ENCODE measurements at regions not wholly inside any gene's neighbourhood (a gene's known extent, or its start where the extent isn't known, plus 50 kb on each side); places are given as distances from the start of the nearest gene placed in this dataset.
"Not testable (repeated sequence)": the region's sequence is repeated elsewhere in the genome, so short reads cannot be mapped to it uniquely, and the experiment has no call there.

DNA sequence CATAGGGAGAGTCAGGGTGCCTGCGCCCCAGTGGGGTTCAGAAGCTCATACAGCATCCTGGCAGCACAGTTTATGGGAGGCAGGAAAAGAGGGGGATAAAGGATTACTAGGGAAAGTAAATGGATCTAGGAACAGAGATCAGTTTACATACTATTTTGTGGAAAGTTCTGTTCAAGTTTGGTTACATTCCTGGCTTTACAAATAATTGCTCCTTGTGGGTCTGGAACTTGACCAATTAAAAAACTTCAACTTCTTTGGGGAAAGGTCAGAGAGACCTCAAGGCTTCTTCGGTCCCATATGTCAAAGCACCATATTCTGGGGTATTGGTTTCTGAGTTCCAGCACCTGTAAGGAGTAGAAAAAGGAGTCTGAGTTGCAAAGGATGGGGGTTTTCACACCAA is 64.1 kb downstream of the ZDHHC19 start:
- no peak for DNase-seq

DNA sequence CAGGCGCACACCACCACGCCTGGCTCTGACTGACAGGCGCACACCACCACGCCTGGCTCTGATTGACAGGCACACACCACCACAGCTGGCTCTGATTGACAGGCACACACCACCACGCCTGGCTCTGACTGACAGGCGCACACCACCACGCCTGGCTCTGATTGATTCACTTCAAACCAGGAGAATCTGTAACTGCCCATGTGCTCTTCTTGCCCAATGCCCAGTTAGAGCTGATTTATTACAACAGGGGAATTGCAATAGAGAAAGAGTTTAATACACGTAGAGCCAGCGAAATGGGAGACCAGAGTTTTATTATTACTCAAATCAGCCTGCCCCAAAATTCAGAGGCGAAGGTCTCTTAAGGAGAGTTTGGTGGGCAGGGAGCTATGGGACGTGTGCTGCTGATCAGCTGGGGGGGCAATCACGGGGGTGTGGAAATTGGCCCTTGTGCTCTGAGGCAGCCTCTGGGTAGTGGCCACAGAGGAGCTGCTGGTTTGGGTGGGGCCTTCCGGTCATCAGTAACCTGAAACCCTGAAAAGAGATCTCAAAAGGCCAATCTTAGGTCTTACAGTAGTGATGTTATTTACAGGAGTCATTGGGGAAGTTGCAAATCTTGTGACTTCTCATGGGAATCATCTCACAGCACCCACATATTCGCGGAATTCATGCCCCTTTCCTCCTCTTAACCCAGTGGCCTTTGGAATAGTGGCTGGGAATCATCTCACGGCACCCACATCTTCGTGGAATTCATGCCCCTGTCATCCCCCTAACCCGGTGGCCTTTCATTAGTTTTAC is 63.8 kb upstream of the TFRC start:
- DNase-seq = peak; percentile 78 to 96

DNA sequence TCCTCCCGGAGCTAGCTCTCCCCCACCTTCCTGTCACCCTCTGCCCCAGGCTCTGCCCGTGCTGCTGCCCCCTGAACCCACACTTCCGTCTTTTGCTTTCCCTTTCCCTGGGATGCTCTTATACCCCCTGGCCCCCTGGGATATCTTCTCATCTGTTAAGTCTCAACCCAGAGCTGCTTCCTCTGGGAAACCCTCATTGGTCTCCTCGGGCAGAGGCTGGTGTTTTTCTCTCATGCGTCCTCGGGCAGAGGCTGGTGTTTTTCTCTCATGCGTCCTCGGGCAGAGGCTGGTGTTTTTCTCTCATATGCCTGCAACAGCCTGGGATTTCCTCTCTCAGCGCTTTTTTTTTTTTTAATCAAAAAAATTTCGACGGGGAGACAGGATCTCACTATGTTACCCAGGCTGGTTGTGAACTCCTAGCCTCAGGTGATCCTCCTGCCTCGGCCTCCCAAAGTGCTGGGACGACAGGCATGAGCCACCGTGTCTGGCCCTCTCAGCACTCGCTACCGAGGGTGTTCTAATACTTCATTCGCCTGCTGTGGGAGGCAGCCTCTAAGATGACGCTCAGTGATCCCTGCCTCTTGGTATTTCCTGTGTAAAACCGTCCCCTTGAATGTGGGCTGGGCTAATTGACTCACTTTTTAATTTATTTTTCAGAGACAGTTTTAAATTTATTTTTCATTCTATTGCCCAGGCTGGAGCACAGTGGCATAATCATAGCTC is 62.7 kb upstream of the TFRC start:
- no peak for DNase-seq

DNA sequence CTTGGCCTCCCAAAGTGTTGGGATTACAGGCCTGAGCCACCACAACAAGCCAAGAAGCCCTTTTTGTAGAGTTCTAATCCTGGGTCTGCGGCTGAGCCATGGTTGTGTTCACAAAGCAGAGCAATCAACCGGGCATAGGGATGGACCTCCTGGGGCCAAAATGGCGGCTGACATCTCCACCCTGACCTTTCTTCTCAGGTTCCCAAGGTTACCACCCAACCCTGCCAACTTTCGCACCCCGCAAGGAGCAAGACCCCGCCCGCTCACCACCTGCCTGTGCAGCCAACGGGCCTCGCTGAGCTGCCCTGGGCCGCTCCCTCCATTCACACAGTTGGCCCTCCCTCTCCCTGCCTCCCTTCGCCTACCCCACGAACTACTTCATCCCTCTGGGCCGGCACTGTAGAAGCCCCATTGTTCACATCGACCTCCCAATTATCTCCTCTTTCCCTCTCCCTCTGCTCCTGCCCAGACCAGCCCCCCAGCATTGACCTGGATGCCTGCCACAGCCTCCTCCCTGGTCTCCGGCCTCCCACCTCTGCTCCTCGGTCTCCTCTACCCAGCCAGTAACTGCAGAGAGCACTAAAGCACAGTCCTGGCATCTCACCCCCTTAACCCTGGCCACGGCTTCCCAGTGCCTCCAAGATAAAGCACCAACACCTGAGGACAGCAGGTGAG is 62.0 kb upstream of the TFRC start:
- DNase-seq = no peak

DNA sequence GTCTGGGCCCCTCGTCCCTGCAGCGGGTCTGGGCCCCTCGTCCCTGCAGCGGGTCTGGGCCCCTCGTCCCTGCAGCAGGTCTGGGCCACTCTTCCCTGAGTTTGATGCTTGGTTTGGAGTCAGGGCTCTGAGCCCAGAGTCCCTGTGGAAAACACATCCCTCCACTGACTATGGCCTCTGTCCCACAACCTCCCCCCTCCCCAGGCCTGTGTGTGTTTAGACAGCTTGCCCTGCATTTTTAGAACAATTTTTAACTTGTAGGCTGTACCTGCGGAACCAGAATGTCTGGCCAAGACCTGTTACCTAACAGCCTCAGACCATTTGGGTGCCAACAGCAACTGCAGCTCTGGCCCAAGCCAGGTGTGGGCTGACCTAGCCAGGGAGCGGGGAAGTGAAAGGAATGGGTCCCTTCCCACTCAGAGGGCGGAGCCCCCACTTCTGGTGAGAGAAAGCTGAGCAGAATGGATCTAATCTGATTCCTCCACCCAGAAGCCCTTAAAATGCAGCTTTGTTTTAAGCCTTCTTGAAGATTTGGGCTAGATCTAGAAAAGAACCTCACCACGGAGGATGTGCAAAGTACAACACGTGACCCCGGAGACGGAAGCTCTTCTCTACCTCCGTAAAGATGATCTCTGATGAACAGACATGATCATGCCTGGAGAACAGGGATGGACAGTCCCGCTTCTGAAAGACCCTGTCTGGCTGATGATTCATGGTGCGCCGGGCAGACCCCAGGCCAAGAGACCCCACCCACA is 60.5 kb upstream of the TFRC start:
- DNase-seq = no peak

DNA sequence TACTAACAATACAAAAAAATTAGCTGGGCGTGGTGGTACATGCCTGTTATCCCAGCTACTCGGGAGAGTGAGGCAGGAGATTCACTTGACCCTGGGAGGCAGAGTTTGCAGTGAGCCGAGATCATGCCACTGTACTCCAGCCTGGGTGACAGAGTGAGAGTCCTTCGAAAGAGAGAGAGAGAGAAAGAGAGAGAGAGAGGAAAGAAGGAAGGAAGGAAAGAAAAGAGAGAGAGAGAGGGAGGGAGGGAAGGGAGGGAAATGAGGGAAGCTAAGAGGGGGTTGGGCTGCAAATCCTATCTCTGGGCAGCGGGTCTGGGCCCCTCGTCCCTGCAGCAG is 59.9 kb upstream of the TFRC start:
- no peak for DNase-seq

DNA sequence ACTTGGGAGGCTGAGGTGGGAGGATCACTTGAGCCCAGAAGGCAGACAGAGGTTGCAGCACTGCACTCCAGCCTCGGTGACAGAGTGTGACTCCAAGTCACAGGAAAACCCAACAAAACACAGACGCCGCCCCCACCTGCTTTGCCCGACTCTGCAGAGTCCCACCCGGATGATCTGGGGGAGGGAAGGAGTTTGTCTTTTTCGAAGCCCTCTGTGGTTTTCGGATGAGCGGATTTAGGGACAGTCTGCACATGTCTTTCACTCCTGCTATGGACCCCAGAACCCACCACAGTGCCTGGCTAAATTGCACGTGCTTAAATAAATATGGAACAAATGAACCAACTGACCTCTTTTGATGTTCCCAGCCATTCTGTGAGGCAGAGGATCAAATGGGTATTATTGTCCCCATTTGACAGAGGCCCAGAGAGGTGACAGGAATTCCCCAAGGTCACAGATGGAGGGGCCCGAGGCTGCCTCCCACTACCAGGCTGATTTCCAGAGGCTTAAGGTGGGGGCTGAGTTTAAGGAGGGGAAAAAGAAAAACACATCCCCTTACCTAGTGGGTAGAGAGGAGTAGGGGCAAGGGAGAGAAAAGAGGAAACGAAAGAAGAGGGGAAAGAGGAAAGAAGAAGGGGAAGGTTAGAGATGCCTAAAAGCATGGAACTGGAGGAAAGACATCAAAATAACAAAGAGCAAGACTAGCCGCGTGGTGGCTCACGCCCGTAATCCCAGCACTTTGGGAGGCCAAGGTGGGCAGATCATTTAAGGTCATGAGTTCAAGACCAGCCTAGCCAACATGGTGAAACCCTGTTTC is 59.4 kb upstream of the TFRC start:
- peak; percentile 38 to 68 for DNase-seq

DNA sequence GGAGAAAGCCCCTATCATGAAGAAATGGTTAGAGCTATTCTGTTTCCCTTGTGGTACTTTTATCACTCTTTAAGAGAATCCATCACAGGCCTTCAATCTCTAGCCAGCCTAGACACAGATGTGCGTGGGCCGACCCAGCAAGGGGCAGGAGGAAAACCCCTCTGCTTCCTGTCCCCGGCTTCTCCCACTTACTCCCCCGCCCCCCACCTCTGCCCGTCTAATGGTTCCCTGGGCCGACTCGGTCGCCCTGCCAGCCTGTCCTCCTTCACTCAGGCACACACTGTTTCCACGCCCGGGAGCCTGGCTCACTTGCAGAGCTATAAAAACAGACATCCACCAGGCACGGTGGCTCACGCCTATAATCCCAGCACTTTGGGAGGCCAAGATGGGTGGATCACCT is 58.3 kb upstream of the TFRC start:
- DNase-seq = no peak

DNA sequence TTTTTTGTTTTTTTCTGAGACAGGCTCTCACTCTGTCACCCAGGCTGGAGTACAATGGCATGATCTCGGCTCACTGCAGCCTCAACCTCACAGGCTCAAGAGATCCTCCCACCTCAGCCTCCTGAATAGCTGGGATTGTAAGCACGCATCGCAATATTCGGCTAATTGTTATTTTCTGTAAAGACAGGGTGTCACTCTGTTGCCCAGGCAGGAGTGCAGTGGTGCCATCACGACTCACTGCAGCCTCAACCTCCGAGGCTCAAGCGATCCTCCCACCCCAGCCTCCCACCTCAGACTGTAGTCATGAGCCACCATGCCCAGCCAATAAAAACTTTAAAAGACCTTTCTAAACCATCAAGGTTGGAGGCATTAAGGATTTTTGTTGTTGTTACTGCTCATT is 57.4 kb upstream of the TFRC start:
- no peak for DNase-seq

DNA sequence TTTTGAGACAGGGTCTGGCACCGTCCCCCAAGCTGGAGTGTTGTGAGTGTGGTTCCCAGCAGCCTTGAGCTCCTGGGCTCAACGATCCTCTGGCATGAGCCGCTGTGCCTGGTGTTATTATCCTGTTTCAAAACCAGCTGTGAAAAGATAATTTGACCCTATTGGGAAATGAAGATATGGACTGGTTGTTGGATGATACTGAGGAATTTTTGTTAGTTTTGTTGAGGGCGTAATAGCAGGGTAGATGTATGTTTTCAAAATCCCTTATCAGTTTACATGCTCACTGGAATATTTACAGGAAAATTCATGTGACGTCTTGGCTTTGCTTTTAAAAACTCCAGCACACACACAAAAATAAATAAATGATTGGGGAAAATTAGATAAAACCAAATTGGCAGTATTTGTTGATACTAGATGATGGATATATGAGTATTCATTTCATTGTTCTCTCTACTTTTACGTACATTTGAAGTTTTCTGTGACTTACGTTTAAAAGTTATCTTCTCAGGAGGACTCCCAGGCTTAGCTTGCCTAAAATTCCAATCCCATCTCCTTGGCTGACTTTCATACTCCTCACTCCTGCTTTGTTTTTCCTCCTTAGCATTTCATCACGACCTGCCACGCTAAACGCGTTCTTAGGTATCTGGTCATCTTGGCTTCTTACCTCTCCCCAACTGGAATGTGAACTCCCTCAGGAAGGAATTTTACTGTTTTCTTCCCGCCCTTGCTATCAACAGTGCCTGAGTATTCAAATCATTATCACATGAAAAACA is 56.8 kb upstream of the TFRC start:
- no peak for DNase-seq

DNA sequence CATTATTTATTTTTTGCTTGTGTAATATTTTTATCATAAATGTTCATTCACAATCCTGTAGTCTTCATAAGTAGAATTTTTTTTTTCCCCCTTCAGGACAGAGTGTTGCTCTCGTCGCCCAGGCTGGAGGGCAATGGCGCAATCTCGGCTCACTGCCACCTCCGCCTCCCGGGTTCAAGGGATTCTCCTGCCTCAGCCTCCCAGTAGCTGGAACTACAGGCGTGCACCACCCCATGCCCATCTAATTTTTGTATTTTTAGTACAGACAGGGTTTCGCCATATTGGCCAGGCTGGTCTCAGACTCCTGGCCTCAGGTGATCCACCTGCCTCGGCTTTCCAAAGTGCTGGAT is 54.7 kb upstream of the TFRC start:
- not testable (repeated sequence) for DNase-seq

DNA sequence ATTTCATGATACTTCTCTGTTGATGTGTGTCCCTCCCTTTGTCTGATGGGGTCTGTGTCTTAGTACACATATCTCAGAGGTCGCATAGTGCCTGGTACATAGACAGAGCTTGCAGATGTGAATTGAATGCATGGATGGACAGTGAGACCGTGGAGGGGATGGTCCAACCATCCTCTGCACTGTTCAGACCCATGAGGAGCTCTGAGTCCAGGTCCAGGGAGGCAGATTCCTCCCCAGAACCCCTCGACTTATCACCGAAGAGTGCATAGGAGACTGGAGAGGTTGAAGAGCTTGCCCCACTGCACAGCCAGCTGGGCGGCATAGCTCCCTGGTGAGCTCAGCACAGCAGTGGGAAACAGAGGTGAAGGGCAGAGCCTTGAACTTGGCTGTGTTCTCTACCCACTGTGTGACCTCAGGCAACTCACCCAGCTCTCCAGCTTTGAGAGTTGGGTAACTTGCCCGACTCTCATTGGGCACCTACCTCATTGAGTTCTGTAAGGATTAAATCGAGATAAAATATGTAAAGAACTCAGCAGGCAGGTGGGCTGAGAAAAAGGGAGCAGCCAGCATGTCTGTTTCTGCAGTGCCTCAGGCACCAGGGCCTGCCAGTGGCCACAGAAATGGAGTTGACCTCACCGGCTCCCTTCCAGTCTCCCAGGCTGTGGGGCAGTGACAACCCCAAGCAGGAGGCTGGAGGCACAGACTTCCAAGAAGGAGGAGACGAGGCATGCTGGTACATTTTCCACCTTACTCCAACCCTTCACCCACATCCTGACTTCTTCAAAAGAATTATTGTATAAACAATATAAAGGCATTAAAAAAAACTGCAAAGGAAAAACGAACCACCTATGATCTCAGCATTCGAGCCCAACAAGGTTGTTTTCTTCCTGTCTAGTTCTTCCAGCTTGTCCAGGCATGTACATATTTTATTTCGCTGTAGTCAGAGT is 54.1 kb upstream of the TFRC start:
- DNase-seq = no peak

DNA sequence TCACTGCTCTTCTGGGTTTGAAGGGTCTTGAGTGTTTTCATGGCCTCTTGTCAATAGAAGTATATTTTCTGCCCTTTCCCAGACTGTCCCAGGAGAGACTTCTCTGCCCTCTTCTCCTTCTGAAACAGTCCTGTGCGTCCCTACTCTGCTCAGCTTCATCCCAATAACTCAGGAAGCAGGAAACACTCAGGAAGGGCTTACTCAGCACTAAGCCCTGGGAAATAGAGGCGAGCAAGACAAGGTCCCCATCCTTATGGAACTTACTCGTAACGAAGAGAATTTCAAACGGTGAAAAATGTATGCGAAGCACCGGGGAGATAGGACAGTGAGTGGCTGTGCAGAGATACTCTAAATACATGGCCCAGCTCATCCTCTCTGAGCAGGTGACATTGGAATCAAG is 52.8 kb upstream of the TFRC start:
- no peak for DNase-seq

DNA sequence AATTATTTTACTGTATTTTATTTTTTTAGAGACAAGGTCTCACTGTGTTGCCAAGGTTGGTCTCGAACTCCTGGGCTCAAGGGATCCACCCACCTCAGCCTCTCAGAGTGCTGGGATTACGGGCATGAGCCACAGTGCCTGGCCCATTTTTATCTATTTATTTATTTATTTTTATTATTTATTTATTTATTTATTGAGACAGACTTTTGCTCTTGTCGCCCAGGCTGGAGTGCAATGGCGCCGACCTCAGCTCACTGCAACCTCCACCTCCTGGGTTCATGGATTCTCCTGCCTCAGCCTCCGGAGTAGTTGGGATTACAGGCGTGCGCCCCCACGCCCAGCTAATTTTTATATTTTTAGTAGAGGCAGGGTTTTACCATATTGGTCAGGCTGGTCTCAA is 52.0 kb upstream of the TFRC start:
- DNase-seq = not testable (repeated sequence)

DNA sequence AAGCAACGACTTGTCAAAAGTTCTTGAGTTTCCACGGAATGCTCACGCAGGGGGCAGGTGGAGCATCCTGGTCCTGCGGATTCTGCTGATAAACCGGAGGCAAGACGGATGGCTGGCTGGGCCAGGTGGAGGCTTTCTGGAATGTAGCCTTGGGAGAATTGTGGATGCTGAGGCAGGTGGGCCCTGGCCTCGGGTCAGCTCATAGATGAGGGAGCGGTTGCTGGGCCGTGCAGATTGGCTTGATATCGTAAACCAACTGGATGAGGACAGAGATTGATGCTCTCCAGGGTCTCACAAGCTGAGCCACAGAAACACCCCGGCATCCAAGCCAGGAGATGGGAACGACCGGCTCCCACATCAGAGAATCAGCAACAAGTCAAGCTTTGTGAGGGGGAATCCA is 50.0 kb upstream of the TFRC start:
- no peak for DNase-seq

Measured in inflammatory macrophage treated with lipopolysaccharide for 1 hour (primary cell).